Parathyroid adenoma (tissue), 2 donors: ENCODE measurements at regions not wholly inside any gene's neighbourhood (a gene's known extent, or its start where the extent isn't known, plus 50 kb on each side); places are given as distances from the start of the nearest gene placed in this dataset.

Source experiments
- H2AFZ ChIP-seq: fragments of 300-600 bp; sonication (generic); one replicate; pipeline ENCODE4 v1.7.0; 2017; ENCODE audit warnings: antibody characterized with exemption, mild to moderate bottlenecking
- H3K27ac ChIP-seq: fragments of 300-600 bp; sonication (generic); one replicate; pipeline ENCODE4 v1.7.0; 2017
- H3K27me3 ChIP-seq: fragments of 300-600 bp; sonication (generic); one replicate; pipeline ENCODE4 v1.7.0; 2017; ENCODE audit warnings: low read length; ENCODE audit not compliant: control insufficient read depth, insufficient read depth
- H3K36me3 ChIP-seq: fragments of 300-600 bp; sonication (generic); one replicate; pipeline ENCODE4 v1.7.0; 2017; ENCODE audit warnings: low read length; ENCODE audit not compliant: control insufficient read depth, insufficient read depth
- H3K4me1 ChIP-seq: fragments of 300-600 bp; sonication (generic); one replicate; pipeline ENCODE4 v1.7.0; 2017; ENCODE audit warnings: control low read depth
- H3K4me2 ChIP-seq: fragments of 300-600 bp; sonication (generic); one replicate; pipeline ENCODE4 v1.7.0; 2017; ENCODE audit warnings: low read length
- H3K4me3 ChIP-seq: fragments of 300-600 bp; sonication (generic); one replicate; pipeline ENCODE4 v1.7.0; 2017; ENCODE audit warnings: low read depth, low read length
- H3K79me2 ChIP-seq: fragments of 300-600 bp; sonication (generic); one replicate; pipeline ENCODE4 v1.7.0; 2017; ENCODE audit warnings: control low read depth
- H3K9ac ChIP-seq: fragments of 300-600 bp; sonication (generic); one replicate; pipeline ENCODE4 v1.7.0; 2017; ENCODE audit warnings: mild to moderate bottlenecking
- H3K9me3 ChIP-seq: fragments of 300-600 bp; sonication (generic); one replicate; pipeline ENCODE4 v1.7.0; 2017; ENCODE audit warnings: low read length; ENCODE audit not compliant: control insufficient read depth
- TF ChIP-seq, protein P1 (sequence below): fragments of 300-600 bp; sonication (generic); IDR thresholded peaks from one replicate; pipeline ENCODE4 v1.7.0; 2017; ENCODE audit warnings: antibody characterized with exemption, mild to moderate bottlenecking
- donor health status: primary hyperparathyroidism.

DNA sequence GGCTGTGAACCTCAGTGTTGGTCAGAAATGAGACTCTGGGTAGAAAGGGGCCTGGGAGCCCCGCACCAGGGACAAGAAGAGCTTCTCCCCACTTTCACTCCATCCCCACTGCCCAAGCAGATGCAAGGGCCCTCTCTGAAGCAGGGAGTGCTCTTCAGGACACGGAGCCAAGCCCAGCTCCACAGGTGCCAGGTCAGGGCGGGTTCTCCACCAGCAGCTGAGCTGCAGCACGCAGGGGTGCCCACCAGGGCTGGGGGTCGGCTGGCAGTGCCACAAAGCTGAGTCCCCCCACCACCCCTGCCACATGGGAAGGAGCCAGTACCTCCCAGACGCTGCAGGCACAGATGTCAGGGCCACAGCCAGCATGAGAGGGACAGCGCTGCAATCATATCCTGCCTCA lies 106.2 kb downstream of the INHBB start:
- H3K4me2 ChIP-seq: no peak overlapping the region
- no peak overlapping the region for H3K9ac ChIP-seq
- TF ChIP-seq, protein P1, sequence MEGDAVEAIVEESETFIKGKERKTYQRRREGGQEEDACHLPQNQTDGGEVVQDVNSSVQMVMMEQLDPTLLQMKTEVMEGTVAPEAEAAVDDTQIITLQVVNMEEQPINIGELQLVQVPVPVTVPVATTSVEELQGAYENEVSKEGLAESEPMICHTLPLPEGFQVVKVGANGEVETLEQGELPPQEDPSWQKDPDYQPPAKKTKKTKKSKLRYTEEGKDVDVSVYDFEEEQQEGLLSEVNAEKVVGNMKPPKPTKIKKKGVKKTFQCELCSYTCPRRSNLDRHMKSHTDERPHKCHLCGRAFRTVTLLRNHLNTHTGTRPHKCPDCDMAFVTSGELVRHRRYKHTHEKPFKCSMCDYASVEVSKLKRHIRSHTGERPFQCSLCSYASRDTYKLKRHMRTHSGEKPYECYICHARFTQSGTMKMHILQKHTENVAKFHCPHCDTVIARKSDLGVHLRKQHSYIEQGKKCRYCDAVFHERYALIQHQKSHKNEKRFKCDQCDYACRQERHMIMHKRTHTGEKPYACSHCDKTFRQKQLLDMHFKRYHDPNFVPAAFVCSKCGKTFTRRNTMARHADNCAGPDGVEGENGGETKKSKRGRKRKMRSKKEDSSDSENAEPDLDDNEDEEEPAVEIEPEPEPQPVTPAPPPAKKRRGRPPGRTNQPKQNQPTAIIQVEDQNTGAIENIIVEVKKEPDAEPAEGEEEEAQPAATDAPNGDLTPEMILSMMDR: no peak
- no peak overlapping the region for H3K4me3 ChIP-seq
- H3K27ac ChIP-seq: no peak overlapping the region
- no peaks in the 10 kb centered on the region for H3K4me1 ChIP-seq
- no peaks in the 10 kb centered on the region for H3K79me2 ChIP-seq
- no peaks in the 10 kb centered on the region for H3K27me3 ChIP-seq
- H3K36me3 ChIP-seq: no peaks in the 10 kb centered on the region
- H3K9me3 ChIP-seq: no peaks in the 10 kb centered on the region
- H2AFZ ChIP-seq: no peak overlapping the region

DNA sequence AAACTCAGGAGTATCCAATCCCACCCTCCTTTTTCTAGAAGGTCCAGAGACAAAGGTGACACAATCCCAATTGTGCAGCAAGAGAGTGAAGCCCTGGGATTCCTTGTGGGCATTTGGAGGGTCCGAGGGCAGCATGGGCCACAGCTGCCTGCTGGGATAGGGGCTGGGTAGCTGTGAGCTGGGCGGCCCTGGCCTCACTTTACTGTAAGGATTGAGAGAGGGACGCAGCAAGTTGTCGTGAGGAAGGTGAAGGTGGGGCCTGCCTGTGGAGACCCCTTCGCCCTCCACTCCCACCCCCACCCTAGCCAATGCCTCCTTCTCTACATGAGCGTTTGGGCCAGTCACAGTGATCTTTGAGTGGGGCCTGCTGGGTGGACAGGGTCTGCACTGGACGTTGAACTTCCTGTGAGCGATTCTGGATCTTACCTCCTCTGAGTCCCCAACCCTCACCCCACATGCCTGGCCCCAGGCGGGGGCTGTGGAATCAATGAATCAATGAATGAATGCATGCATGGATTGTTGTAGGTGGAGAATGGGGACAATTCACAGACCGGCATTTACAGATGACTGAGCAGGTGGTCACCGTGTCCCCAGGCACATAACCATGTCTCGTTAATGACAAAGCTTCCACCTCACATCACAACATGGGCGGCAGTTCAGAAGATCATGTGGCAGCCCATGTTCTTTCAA lies 107.2 kb downstream of the INHBB start:
- H2AFZ ChIP-seq: no peak overlapping the region
- H3K27me3 ChIP-seq: no peaks in the 10 kb centered on the region
- H3K9ac ChIP-seq: no peak overlapping the region
- H3K4me3 ChIP-seq: no peak overlapping the region
- no peaks in the 10 kb centered on the region for H3K9me3 ChIP-seq
- no peak overlapping the region for H3K4me2 ChIP-seq
- H3K36me3 ChIP-seq: no peaks in the 10 kb centered on the region
- TF ChIP-seq, protein P1: no peak
- no peaks in the 10 kb centered on the region for H3K4me1 ChIP-seq
- H3K79me2 ChIP-seq: no peaks in the 10 kb centered on the region
- no peak overlapping the region for H3K27ac ChIP-seq

DNA sequence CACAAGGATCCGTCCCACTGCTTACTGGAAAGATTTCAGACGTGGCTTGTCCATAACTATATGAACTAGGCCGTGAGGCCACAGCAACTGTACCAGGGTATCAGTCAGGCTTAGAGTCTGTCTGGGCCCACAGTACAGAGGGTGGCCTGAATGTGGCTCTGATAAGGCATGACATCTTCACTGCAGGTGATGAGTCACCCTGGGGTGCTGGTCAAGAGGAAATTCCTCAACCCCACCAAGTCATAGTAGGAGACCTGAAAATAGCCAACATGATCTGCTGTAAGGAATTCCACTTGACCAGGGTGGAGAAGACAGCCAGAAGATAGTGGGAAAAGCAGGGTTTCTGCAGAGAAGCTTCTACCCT lies 107.7 kb downstream of the INHBB start:
- no peak overlapping the region for H3K27ac ChIP-seq

GRCh38 chr2:120454654-120455385 lies 108.9 kb downstream of the INHBB start:
- no peaks in the 10 kb centered on the region for H3K79me2 ChIP-seq
- H3K27ac ChIP-seq: no peak overlapping the region
- H3K9me3 ChIP-seq: no peaks in the 10 kb centered on the region
- TF ChIP-seq, protein P1: no peak
- H3K4me2 ChIP-seq: no peak overlapping the region
- H3K9ac ChIP-seq: no peak overlapping the region
- no peak overlapping the region for H2AFZ ChIP-seq
- H3K36me3 ChIP-seq: no peaks in the 10 kb centered on the region
- no peak overlapping the region for H3K4me3 ChIP-seq
- no peaks in the 10 kb centered on the region for H3K27me3 ChIP-seq
- H3K4me1 ChIP-seq: no peaks in the 10 kb centered on the region

More for the DNA sequence above, 107.7 kb downstream of the INHBB start:
- Histone ChIP-seq H3K9ac (no peak overlapping the region), H3K9me3 (no peaks in the 10 kb centered on the region), H3K79me2 (no peaks in the 10 kb centered on the region), H2AFZ (no peak overlapping the region), H3K27me3 (no peaks in the 10 kb centered on the region), H3K4me3 (no peak overlapping the region), H3K4me1 (no peaks in the 10 kb centered on the region), H3K4me2 (no peak overlapping the region), H3K36me3 (no peaks in the 10 kb centered on the region)
- TF ChIP-seq, protein P1: no peak

- Histone ChIP-seq H3K4me3 (no peak overlapping the region), H3K4me2 (no peak overlapping the region), H3K4me1 (no peaks in the 10 kb centered on the region), H3K27ac (no peak overlapping the region), H3K79me2 (no peaks in the 10 kb centered on the region), H3K36me3 (no peaks in the 10 kb centered on the region), H3K9ac (no peak overlapping the region), H3K9me3 (no peaks in the 10 kb centered on the region), H3K27me3 (no peaks in the 10 kb centered on the region), H2AFZ (no peak overlapping the region)
- TF ChIP-seq, protein P1: no peak
Measured at GRCh38 chr2:120455390-120455789, 109.5 kb downstream of the INHBB start.
